Stimulated activated CD4-positive, alpha-beta T cell treated with anti-CD3 and anti-CD28 coated beads, Interleukin-12 subunit alpha, Interleukin-12 subunit beta, amount 100 ng/mL, for 48 hours (primary cell): ENCODE measurements at regions not wholly inside any gene's neighbourhood (a gene's known extent, or its start where the extent isn't known, plus 50 kb on each side); places are given as distances from the start of the nearest gene placed in this dataset.
"Not testable (repeated sequence)": the region's sequence is repeated elsewhere in the genome, so short reads cannot be mapped to it uniquely, and the experiment has no call there.

Source experiments
- DNase-seq, 3 donors: peaks; one replicate each; pipeline ENCODE4 v3.0.0-alpha.2; 2020; ENCODE audit warnings: low read depth in 2 of 3, low spot score in 1 of 3

GRCh38 chr13:18322821-18323220, 858.8 kb downstream of the TUBA3C start:
- not testable (repeated sequence) for DNase-seq

- DNase-seq = not testable (repeated sequence)
Measured at GRCh38 chr13:18319653-18320052, 862.0 kb downstream of the TUBA3C start.

- DNase-seq = not testable (repeated sequence)
Measured at GRCh38 chr13:18303240-18303813, 878.3 kb downstream of the TUBA3C start.

GRCh38 chr13:18300968-18301367, 880.7 kb downstream of the TUBA3C start:
- not testable (repeated sequence) for DNase-seq

GRCh38 chr13:18297359-18297758, 884.3 kb downstream of the TUBA3C start:
- DNase-seq = not testable (repeated sequence)

- DNase-seq = not testable (repeated sequence)
Measured at GRCh38 chr13:18296617-18297016, 885.0 kb downstream of the TUBA3C start.

GRCh38 chr13:18294311-18294710, 887.3 kb downstream of the TUBA3C start:
- DNase-seq = not testable (repeated sequence)

- not testable (repeated sequence) for DNase-seq
Measured at GRCh38 chr13:18286848-18287247, 894.8 kb downstream of the TUBA3C start.

- DNase-seq = not testable (repeated sequence)
Measured at GRCh38 chr13:18285663-18286062, 896.0 kb downstream of the TUBA3C start.

GRCh38 chr13:18284040-18284439, 897.6 kb downstream of the TUBA3C start:
- DNase-seq = not testable (repeated sequence)

GRCh38 chr13:18281829-18282597, 899.6 kb downstream of the TUBA3C start:
- DNase-seq = not testable (repeated sequence)

- DNase-seq = not testable (repeated sequence)
Measured at GRCh38 chr13:18280904-18281828, 900.5 kb downstream of the TUBA3C start.

GRCh38 chr13:18279971-18280370, 901.7 kb downstream of the TUBA3C start:
- not testable (repeated sequence) for DNase-seq

- DNase-seq = not testable (repeated sequence)
Measured at GRCh38 chr13:18277372-18277771, 904.3 kb downstream of the TUBA3C start.

- not testable (repeated sequence) for DNase-seq
Measured at GRCh38 chr13:18276280-18276679, 905.3 kb downstream of the TUBA3C start.

- DNase-seq = not testable (repeated sequence)
Measured at GRCh38 chr13:18273785-18274514, 907.7 kb downstream of the TUBA3C start.

GRCh38 chr13:18258801-18259419, 922.7 kb downstream of the TUBA3C start:
- DNase-seq = not testable (repeated sequence)

GRCh38 chr13:18257686-18258085, 923.9 kb downstream of the TUBA3C start:
- DNase-seq = not testable (repeated sequence)

- DNase-seq = not testable (repeated sequence)
Measured at GRCh38 chr13:18252848-18253247, 928.8 kb downstream of the TUBA3C start.
